GM12878 (cell line): ENCODE measurements at regions not wholly inside any gene's neighbourhood (a gene's known extent, or its start where the extent isn't known, plus 50 kb on each side); places are given as distances from the start of the nearest gene placed in this dataset.

ENCODE experiments used
- ATAC-seq: fragments of 200-7000 bp; cut with Tn5 transposase; 3 replicates; pipeline ENCODE4 v1.9.1; 2020; ENCODE audit warnings: mild to moderate bottlenecking, moderate library complexity
- BruUV-seq: library from RNA; stranded (reverse); fragments of 400-500 nt; replicated peaks from 2 replicates; lab custom pipeline; 2021; lab: Mats Ljungman, UMichigan
- CTCF ChIA-PET: fragments of 300-600 bp; sonication (Branson Sonifier 250); formaldehyde crosslinking; extraction: SDS; loops from one replicate; lab custom pipeline; 2021; ENCODE audit warnings: inconsistent platforms; lab: Yijun Ruan, JAX
- POLR2A ChIA-PET: fragments of 350-600 bp; formaldehyde crosslinking; extraction: SDS; loops from one replicate; lab custom pipeline; 2021; ENCODE audit warnings: inconsistent platforms; lab: Charles Lee
- RAD21 ChIA-PET: fragments of 300-600 bp; sonication (Branson Sonifier 250); formaldehyde crosslinking; loops from one replicate; lab custom pipeline; 2023; ENCODE audit warnings: antibody characterized with exemption; ENCODE audit not compliant: unreplicated experiment; lab: Charles Lee
- SMC1A ChIA-PET: fragments of 300-600 bp; sonication (Branson Sonifier 250); formaldehyde crosslinking; loops from one replicate; lab custom pipeline; 2023; ENCODE audit not compliant: unreplicated experiment, uncharacterized antibody; lab: Charles Lee
- DNase-seq: peaks from one replicate; pipeline ENCODE4 v3.0.0-alpha.2; 2011; ENCODE audit warnings: low read depth, low spot score
- FAIRE-seq: peaks from 3 replicates; lab custom pipeline; 2011; peaks lifted over from hg19 to GRCh38; lab: Jason Lieb, UNC
- H2AFZ ChIP-seq: 2 replicates; pipeline ENCODE4 v1.6.0; 2011; ENCODE audit warnings: low read depth, low read length, control low read depth; ENCODE audit not compliant: control insufficient read depth
- H3K27ac ChIP-seq: 2 replicates; pipeline ENCODE4 v1.5.1; 2011; ENCODE audit warnings: control low read depth; ENCODE audit not compliant: control insufficient read depth, insufficient read depth
- H3K27me3 ChIP-seq, 2 experiments: replicated peaks in 1 of 2; 2 replicates each; pipeline versions ENCODE4 v1.6.0 to v1.6.1; 2011; ENCODE audit warnings: low read length in 1 of 2; ENCODE audit not compliant: control insufficient read depth in 2 of 2, insufficient read depth in 2 of 2
- H3K36me3 ChIP-seq, 2 experiments: 2 replicates each; pipeline ENCODE4 v1.5.1; 2011; ENCODE audit warnings: low read length in 1 of 2; ENCODE audit not compliant: control insufficient read depth in 2 of 2, insufficient read depth in 2 of 2
- H3K4me1 ChIP-seq: 2 replicates; pipeline ENCODE4 v1.6.1; 2011; ENCODE audit warnings: mild to moderate bottlenecking, low read length, moderate library complexity, mixed read lengths; ENCODE audit not compliant: control insufficient read depth, insufficient read depth
- H3K4me2 ChIP-seq: 2 replicates; pipeline ENCODE4 v1.6.0; 2011; ENCODE audit warnings: control low read depth; ENCODE audit not compliant: control insufficient read depth, insufficient read depth
- H3K4me3 ChIP-seq: fragments of 200-600 bp; sonication (generic); 2 replicates; pipeline ENCODE4 v1.5.1; 2016
- H3K79me2 ChIP-seq: 2 replicates; pipeline ENCODE4 v1.6.0; 2011; ENCODE audit warnings: low read length; ENCODE audit not compliant: control insufficient read depth, insufficient read depth
- H3K9ac ChIP-seq: 2 replicates; pipeline ENCODE4 v1.8.0; 2011; ENCODE audit warnings: low read length, control low read depth, mixed read lengths; ENCODE audit not compliant: control insufficient read depth, insufficient read depth
- H3K9me3 ChIP-seq: replicated peaks from 3 replicates; pipeline ENCODE4 v1.5.1; 2011; ENCODE audit warnings: mild to moderate bottlenecking, low read length; ENCODE audit not compliant: control insufficient read depth, insufficient read depth
- H4K20me1 ChIP-seq: 2 replicates; pipeline ENCODE4 v1.6.0; 2011; ENCODE audit not compliant: control insufficient read depth, insufficient read depth
- ATF7 ChIP-seq: fragments of 450-650 bp; IDR thresholded peaks from 2 replicates; pipeline ENCODE4 v1.6.1; 2016; ENCODE audit warnings: low read depth, mild to moderate bottlenecking
- DPF2 ChIP-seq: fragments of 450-650 bp; IDR thresholded peaks from 2 replicates; pipeline ENCODE4 v1.6.1; 2017; ENCODE audit warnings: mild to moderate bottlenecking
- ELK1 ChIP-seq: IDR thresholded peaks from 2 replicates; pipeline ENCODE4 v1.6.1; 2012; ENCODE audit warnings: low read depth, low read length, improper control_type of control experiment
- EP300 ChIP-seq, 2 experiments: fragments of 150-350 bp in 1 of 2; IDR thresholded peaks; 2 replicates each; pipeline ENCODE4 v1.6.1; 2011 to 2012; ENCODE audit warnings: low read depth in 2 of 2, low read length in 2 of 2, borderline replicate concordance in 1 of 2, improper control_type of control experiment in 1 of 2, inconsistent platforms in 1 of 2; ENCODE audit not compliant: control insufficient read depth in 1 of 2
- PAX8 ChIP-seq: fragments of 450-650 bp; IDR thresholded peaks from 2 replicates; pipeline ENCODE4 v1.6.1; 2017; ENCODE audit warnings: mild to moderate bottlenecking, moderate library complexity
- POLR2A ChIP-seq: IDR thresholded peaks from 2 replicates; pipeline ENCODE4 v1.6.1; 2011; ENCODE audit warnings: low read depth, mild to moderate bottlenecking, low read length
- WRNIP1 ChIP-seq: IDR thresholded peaks from 2 replicates; pipeline ENCODE4 v1.6.1; 2011; ENCODE audit warnings: low read depth, low read length, improper control_type of control experiment, borderline replicate concordance
- ZNF592 ChIP-seq: fragments of 450-650 bp; IDR thresholded peaks from 2 replicates; pipeline ENCODE4 v1.6.1; 2017; ENCODE audit warnings: mild to moderate bottlenecking, moderate library complexity
- ZNF622 ChIP-seq: fragments of 450-650 bp; IDR thresholded peaks from 2 replicates; pipeline ENCODE4 v1.6.1; 2017; ENCODE audit warnings: mild to moderate bottlenecking, inconsistent platforms
- WGBS: methylation state at CpG from one replicate; pipeline ENCODE4 v1.1.6; 2016; ENCODE audit warnings: low lambda C conversion rate; ENCODE audit not compliant: insufficient replicate concordance, insufficient coverage; ENCODE audit errors: missing lambda C conversion rate; 5-methylcytosine and 5-hydroxymethylcytosine counted together
- in situ Hi-C: fragments of 300-500 bp; cut with MboI; formaldehyde crosslinking; loops from 9 replicates; pipeline ENCODE4 v1.14.3; 2018; ENCODE audit warnings: mixed read lengths
- intact Hi-C: fragments of 100-400 bp; cut with micrococcal nuclease; formaldehyde crosslinking; loops from one replicate; pipeline ENCODE4 v1.14.2; 2022; ENCODE audit not compliant: unreplicated experiment

GRCh38 chr17:74118504-74118903 lies 85.0 kb upstream of the RPL38 start (continued):
- no peak for TF ChIP-seq ZNF592
- TF ChIP-seq POLR2A = no peak
- TF ChIP-seq EP300 (IDR thresholded peaks at IDR 0.05; ENCODE audit: borderline replicate concordance in 1 of 2, control insufficient read depth in 1 of 2, low read depth in 2 of 2, low read length in 2 of 2) = no peak
- TF ChIP-seq ELK1 = no peak
- TF ChIP-seq DPF2 = no peak
- no peak for TF ChIP-seq ZNF622
- TF ChIP-seq PAX8 = no peak

- RAD21 ChIA-PET = no interaction called here
- in situ Hi-C loops = no loop called here
Measured at GRCh38 chr17:74119049-74119580, 84.4 kb upstream of the RPL38 start.

More at GRCh38 chr17:74119049-74119580, 84.4 kb upstream of the RPL38 start:
- 36% methylated on average over 16 of the region's 16 CpGs for WGBS
- intact Hi-C loops = no loop called here
- Histone ChIP-seq H3K27ac (no peak overlapping the region), H3K27me3 (no peaks in the 10 kb centered on the region; a peak in 1 of 4 replicates), H4K20me1 (no peaks in the 10 kb centered on the region), H2AFZ (no peak overlapping the region), H3K4me1 (no peaks in the 10 kb centered on the region), H3K4me3 (no peak overlapping the region), H3K79me2 (no peaks in the 10 kb centered on the region), H3K9ac (no peak overlapping the region), H3K36me3 (no peaks in the 10 kb centered on the region), H3K4me2 (no peak overlapping the region), H3K9me3 (no peaks in the 10 kb centered on the region)
- no peak for TF ChIP-seq WRNIP1
- TF ChIP-seq ATF7 = 0 out of 2 replicates have a peak, but pooled peaks have one; percentile 13
- no peak for ATAC-seq
- no TSS peak for BruUV-seq
- no peak for DNase-seq
- no peak for FAIRE-seq
- SMC1A ChIA-PET = no interaction called here
- CTCF ChIA-PET = interaction anchor here (1.1 to 1.9 kb wide), 2 partner anchors 29 to 81 kb away, joined by 3 to 8 read pairs; no protein-coding TSS in a partner anchor
- POLR2A ChIA-PET = no interaction called here
